ENCODE measurements at regions not wholly inside any gene's neighbourhood (a gene's known extent, or its start where the extent isn't known, plus 50 kb on each side); places are given as distances from the start of the nearest gene placed in this dataset.
A peak's percentile ranks its signal among the peaks of the same experiment; 100 is the strongest.

DNA sequence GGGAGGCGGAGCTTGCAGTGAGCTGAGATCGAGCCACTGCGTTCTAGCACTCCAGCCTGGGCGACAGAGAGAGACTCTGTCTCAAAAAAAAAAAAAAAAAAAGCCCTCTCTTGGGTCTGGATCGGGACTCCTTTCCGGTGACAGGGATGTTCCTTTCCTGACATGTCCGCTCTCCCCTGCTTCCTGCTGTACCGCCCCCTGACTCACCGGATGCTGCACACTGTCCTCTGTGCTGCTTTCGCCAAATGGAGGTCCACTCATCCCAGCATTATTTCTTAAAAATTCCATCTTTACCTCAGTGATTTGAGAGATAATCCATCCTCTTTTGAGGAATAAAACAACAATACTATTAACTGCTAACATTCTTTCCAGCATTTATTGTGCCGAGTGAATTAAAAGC lies 113.8 kb upstream of the EEPD1 start:
- H3K36me3 ChIP-seq (ENCODE audit: control insufficient read depth, insufficient read depth, low read length) = no peaks in the 10 kb centered on the region
- H3K4me3 ChIP-seq = no peak overlapping the region
- no peak overlapping the region for H3K4me2 ChIP-seq (ENCODE audit: insufficient read depth, low read length)
- H2AFZ ChIP-seq (ENCODE audit: low read depth, low read length) = no peak overlapping the region
- H3K9ac ChIP-seq (ENCODE audit: insufficient read depth in 1 of 2, low read depth in 2 of 2, low read length in 2 of 2) = no peak overlapping the region
- DNase-seq (ENCODE audit: extremely low read depth in 1 of 4, low spot score in 3 of 4) = no peak
- in situ Hi-C loops (cut with MboI) (no loop called here), intact Hi-C loops (cut with micrococcal nuclease) (no loop called here)
- no peaks in the 10 kb centered on the region; a peak in 1 of 5 replicates for H3K4me1 ChIP-seq (replicated peaks in 1 of 2; ENCODE audit: control insufficient read depth in 2 of 2, insufficient read depth in 2 of 2, low read length in 2 of 2)
- H3K27ac ChIP-seq (ENCODE audit: extremely low read depth, low read depth, low read length) = no peak overlapping the region
- no peaks in the 10 kb centered on the region for H3K9me1 ChIP-seq (ENCODE audit: control insufficient read depth, insufficient read depth, low read length)
- H4K20me1 ChIP-seq (replicated peaks; ENCODE audit: control insufficient read depth, insufficient read depth, low read length) = no peaks in the 10 kb centered on the region
- POLR2A ChIA-PET = no interaction called here
- ATAC-seq = peak; percentile 38; the same call in 1 of the 3 replicates
- H3K79me2 ChIP-seq (ENCODE audit: control insufficient read depth, insufficient read depth, low read length) = no peaks in the 10 kb centered on the region
- FAIRE-seq = no peak
- CTCF ChIA-PET (ENCODE audit: low intra/inter-chr PET ratio) = no interaction called here
- H3K9me3 ChIP-seq (replicated peaks; ENCODE audit: control insufficient read depth, insufficient read depth, low read depth, low read length) = no peaks in the 10 kb centered on the region
- peaks cover 16 to 42% of the 10 kb centered on the region in 2 experiments for H3K27me3 ChIP-seq (ENCODE audit: control insufficient read depth in 2 of 2, insufficient read depth in 2 of 2, low read length in 2 of 2)
- TF ChIP-seq, protein P1, sequence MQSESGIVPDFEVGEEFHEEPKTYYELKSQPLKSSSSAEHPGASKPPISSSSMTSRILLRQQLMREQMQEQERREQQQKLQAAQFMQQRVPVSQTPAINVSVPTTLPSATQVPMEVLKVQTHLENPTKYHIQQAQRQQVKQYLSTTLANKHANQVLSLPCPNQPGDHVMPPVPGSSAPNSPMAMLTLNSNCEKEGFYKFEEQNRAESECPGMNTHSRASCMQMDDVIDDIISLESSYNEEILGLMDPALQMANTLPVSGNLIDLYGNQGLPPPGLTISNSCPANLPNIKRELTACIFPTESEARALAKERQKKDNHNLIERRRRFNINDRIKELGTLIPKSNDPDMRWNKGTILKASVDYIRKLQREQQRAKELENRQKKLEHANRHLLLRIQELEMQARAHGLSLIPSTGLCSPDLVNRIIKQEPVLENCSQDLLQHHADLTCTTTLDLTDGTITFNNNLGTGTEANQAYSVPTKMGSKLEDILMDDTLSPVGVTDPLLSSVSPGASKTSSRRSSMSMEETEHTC (IDR thresholded peaks at IDR 0.05) = no peak
- TF ChIP-seq ZNF197 (CRISPR knock-in tag; IDR thresholded peaks at IDR 0.05; ENCODE audit: low read depth) (no peak), PCBP1 (IDR thresholded peaks at IDR 0.05; ENCODE audit: low read depth, low read length, poor library complexity, severe bottlenecking) (no peak), ZNF384 (IDR thresholded peaks at IDR 0.05; ENCODE audit: low read depth, low read length) (0 out of 2 replicates have a peak, but pooled peaks have one; percentile 16), FOSL1 (tag; conservative IDR thresholded peaks at IDR 0.05) (0 out of 2 replicates have a peak, but pooled peaks have one; percentile 19), RBFOX2 (IDR thresholded peaks at IDR 0.05; ENCODE audit: low read depth, low read length) (no peak), GABPA (tag; conservative IDR thresholded peaks at IDR 0.05; ENCODE audit: low read depth) (peak; percentile 53), ETV1 (tag; conservative IDR thresholded peaks at IDR 0.05; ENCODE audit: low read depth) (peak; percentile 79)
- no TSS peak for BruUV-seq (replicated peaks)
- 6% methylated on average over 9 of the region's 11 CpGs for WGBS (ENCODE audit: insufficient coverage, low coverage, missing lambda C conversion rate)
